DND-41 (cell line): ENCODE measurements at regions not wholly inside any gene's neighbourhood (a gene's known extent, or its start where the extent isn't known, plus 50 kb on each side); places are given as distances from the start of the nearest gene placed in this dataset.

Source experiments
- CTCF ChIP-seq: IDR thresholded peaks from 2 replicates; pipeline ENCODE4 v1.5.1; 2012; ENCODE audit warnings: borderline replicate concordance, low read length, moderate library complexity, mild to moderate bottlenecking; ENCODE audit not compliant: poor library complexity, severe bottlenecking; ENCODE audit errors: extremely low read depth
- EZH2 ChIP-seq: IDR thresholded peaks from 3 replicates; pipeline ENCODE4 v1.6.1; 2012; ENCODE audit warnings: borderline replicate concordance, low read depth, mild to moderate bottlenecking, moderate library complexity, low read length, inconsistent platforms; ENCODE audit not compliant: severe bottlenecking

- TF ChIP-seq CTCF (no peak), EZH2 (no peak)
These were observed 283.3 kb downstream of the NSG2 start for GRCh38 chr5:174328631-174329299.
